Neural crest cell (in vitro differentiated cells): ENCODE measurements at regions not wholly inside any gene's neighbourhood (a gene's known extent, or its start where the extent isn't known, plus 50 kb on each side); places are given as distances from the start of the nearest gene placed in this dataset.

Source experiments
- DNase-seq: peaks from one replicate; pipeline ENCODE4 v3.0.0; 2021; ENCODE audit warnings: low read depth, mixed read lengths, low spot score
- H3K27ac Mint-ChIP-seq: one replicate; pipeline ENCODE4 v1.8.0; 2021; ENCODE audit warnings: mild to moderate bottlenecking, mixed read lengths; ENCODE audit not compliant: unreplicated experiment
- H3K27me3 Mint-ChIP-seq: 2 replicates; pipeline ENCODE4 v1.8.0; 2021; ENCODE audit warnings: low read depth, mild to moderate bottlenecking, mixed read lengths
- H3K36me3 Mint-ChIP-seq: 2 replicates; pipeline ENCODE4 v1.8.0; 2021; ENCODE audit warnings: low read depth, mild to moderate bottlenecking, mixed read lengths
- H3K4me1 Mint-ChIP-seq: 2 replicates; pipeline ENCODE4 v1.8.0; 2021; ENCODE audit warnings: mixed read lengths
- H3K4me3 Mint-ChIP-seq: one replicate; pipeline ENCODE4 v1.8.0; 2021; ENCODE audit warnings: mild to moderate bottlenecking, mixed read lengths
- H3K9me3 Mint-ChIP-seq: 2 replicates; pipeline ENCODE4 v1.8.0; 2021; ENCODE audit warnings: mixed read lengths
- TF ChIP-seq, protein P1 (sequence below): fragments of 200-600 bp; sonication (generic); conservative IDR thresholded peaks from 2 replicates; pipeline ENCODE4 v1.5.0; 2021; ENCODE audit warnings: antibody characterized with exemption, mild to moderate bottlenecking

DNA sequence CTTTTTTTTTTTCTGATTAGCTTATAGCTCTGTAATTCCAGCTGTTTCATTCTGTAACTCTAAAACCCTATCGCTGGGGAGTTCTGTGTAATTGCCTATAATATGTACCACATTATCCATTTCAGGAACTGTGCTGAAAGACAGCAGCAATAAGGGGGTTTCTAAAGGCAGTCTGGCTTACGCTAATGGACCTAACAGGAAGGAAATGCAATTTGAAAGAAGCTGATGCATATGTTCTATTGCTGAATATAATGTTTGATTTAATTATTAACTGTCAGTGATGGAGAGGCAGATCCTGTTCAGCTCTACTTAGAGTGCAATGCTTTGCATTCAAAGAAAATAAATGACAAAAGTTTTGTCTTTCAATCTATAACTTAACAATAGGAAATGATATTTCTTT lies 209.4 kb upstream of the SNX7 start:
- DNase-seq, result no peak
- Mint-ChIP-seq H3K27me3 (no peaks in the 10 kb centered on the region), H3K27ac (no peak overlapping the region), H3K9me3 (peaks cover 3% of the 10 kb centered on the region), H3K36me3 (no peaks in the 10 kb centered on the region), H3K4me1 (peaks cover 7% of the 10 kb centered on the region), H3K4me3 (no peak overlapping the region)
- TF ChIP-seq, protein P1, sequence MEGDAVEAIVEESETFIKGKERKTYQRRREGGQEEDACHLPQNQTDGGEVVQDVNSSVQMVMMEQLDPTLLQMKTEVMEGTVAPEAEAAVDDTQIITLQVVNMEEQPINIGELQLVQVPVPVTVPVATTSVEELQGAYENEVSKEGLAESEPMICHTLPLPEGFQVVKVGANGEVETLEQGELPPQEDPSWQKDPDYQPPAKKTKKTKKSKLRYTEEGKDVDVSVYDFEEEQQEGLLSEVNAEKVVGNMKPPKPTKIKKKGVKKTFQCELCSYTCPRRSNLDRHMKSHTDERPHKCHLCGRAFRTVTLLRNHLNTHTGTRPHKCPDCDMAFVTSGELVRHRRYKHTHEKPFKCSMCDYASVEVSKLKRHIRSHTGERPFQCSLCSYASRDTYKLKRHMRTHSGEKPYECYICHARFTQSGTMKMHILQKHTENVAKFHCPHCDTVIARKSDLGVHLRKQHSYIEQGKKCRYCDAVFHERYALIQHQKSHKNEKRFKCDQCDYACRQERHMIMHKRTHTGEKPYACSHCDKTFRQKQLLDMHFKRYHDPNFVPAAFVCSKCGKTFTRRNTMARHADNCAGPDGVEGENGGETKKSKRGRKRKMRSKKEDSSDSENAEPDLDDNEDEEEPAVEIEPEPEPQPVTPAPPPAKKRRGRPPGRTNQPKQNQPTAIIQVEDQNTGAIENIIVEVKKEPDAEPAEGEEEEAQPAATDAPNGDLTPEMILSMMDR, result no peak

- Mint-ChIP-seq H3K4me3 (no peak overlapping the region), H3K27me3 (no peaks in the 10 kb centered on the region), H3K27ac (no peak overlapping the region), H3K4me1 (peaks cover 6% of the 10 kb centered on the region), H3K36me3 (no peaks in the 10 kb centered on the region), H3K9me3 (no peaks in the 10 kb centered on the region)
- no peak for DNase-seq
- TF ChIP-seq, protein P1, result no peak
These were observed 220.2 kb upstream of the SNX7 start for GRCh38 chr1:98441281-98441680.

- Mint-ChIP-seq H3K4me1 (peaks cover 6% of the 10 kb centered on the region), H3K27me3 (no peaks in the 10 kb centered on the region), H3K4me3 (no peak overlapping the region), H3K27ac (no peak overlapping the region), H3K36me3 (no peaks in the 10 kb centered on the region), H3K9me3 (no peaks in the 10 kb centered on the region)
- TF ChIP-seq, protein P1, result no peak
- no peak for DNase-seq
These were observed 222.1 kb upstream of the SNX7 start for GRCh38 chr1:98439471-98439870.

DNA sequence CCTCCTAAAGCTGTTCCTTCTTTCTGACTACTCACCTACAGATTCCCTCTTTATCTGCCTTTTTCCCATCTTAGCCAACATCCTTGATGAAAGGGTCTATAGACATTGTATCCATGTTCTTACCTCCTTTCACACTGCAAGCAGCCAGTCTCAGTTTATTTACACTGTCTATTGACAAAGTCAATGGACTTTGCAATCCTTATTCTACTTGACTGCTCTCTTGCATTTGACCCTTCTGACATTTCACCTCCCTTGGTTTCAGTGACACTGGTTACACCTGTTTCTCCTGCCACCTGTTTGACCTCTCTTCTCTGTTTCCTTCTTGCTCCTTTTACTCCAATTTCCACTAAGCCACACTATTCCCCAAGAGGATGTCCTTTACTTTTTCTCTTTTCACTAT lies 224.0 kb upstream of the SNX7 start:
- H3K9me3 Mint-ChIP-seq, result no peaks in the 10 kb centered on the region
- DNase-seq, result no peak
- H3K27ac Mint-ChIP-seq, result no peak overlapping the region

GRCh38 chr1:98437011-98437410 lies 224.5 kb upstream of the SNX7 start:
- TF ChIP-seq, protein P1, result no peak
- H3K27ac Mint-ChIP-seq, result no peak overlapping the region
- H3K36me3 Mint-ChIP-seq, result no peaks in the 10 kb centered on the region
- H3K27me3 Mint-ChIP-seq, result no peaks in the 10 kb centered on the region
- peaks cover 6% of the 10 kb centered on the region for H3K4me1 Mint-ChIP-seq
- no peak for DNase-seq
- H3K9me3 Mint-ChIP-seq, result no peaks in the 10 kb centered on the region
- H3K4me3 Mint-ChIP-seq, result no peak overlapping the region

More for the DNA sequence above, 224.0 kb upstream of the SNX7 start:
- TF ChIP-seq, protein P1, result no peak
- H3K4me1 Mint-ChIP-seq, result peaks cover 6% of the 10 kb centered on the region
- H3K27me3 Mint-ChIP-seq, result no peaks in the 10 kb centered on the region
- no peaks in the 10 kb centered on the region for H3K36me3 Mint-ChIP-seq
- no peak overlapping the region for H3K4me3 Mint-ChIP-seq

DNA sequence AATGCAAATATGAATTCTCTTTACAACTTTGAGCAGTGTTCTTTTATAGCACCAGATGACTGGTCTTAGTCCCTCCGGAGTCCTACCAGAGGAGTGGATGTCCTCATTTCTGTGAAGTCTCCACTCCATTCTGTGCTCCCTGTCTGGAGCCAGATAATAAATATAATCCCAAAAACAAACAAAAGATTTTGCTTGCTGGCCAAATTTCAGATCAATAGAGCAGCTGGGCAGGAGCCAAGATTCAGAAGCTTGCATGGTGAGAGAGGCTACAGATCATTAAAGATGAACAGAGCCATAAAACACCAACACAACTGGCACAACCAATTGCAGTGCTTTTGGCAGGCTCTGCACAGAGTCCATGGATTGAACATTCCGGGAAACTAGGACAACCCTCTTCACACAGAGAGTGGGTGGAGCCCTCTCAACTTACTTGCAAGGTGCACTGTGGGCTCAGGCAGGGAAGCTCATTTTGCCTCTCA lies 231.5 kb upstream of the SNX7 start:
- Mint-ChIP-seq H3K36me3 (no peaks in the 10 kb centered on the region), H3K4me3 (no peak overlapping the region), H3K27me3 (no peaks in the 10 kb centered on the region), H3K9me3 (peaks cover 2% of the 10 kb centered on the region), H3K27ac (no peak overlapping the region), H3K4me1 (peaks cover 18% of the 10 kb centered on the region)
- no peak for DNase-seq
- TF ChIP-seq, protein P1, result no peak
